Activated naive CD8-positive, alpha-beta T cell treated with anti-CD3 and anti-CD28 coated beads, Interleukin-2, amount 50 U/mL, for 24 hours (primary cell): ENCODE measurements at regions not wholly inside any gene's neighbourhood (a gene's known extent, or its start where the extent isn't known, plus 50 kb on each side); places are given as distances from the start of the nearest gene placed in this dataset.

ENCODE experiments used
- ATAC-seq: fragments of 150-1000 bp; cut with Tn5 transposase; one replicate; pipeline ENCODE4 v1.10.0; 2021
- DNase-seq: peaks from one replicate; pipeline ENCODE4 v3.0.0; 2021
- H3K27ac Mint-ChIP-seq: one replicate; pipeline ENCODE4 v1.8.0; 2021; ENCODE audit warnings: mild to moderate bottlenecking, mixed read lengths
- H3K27me3 Mint-ChIP-seq: one replicate; pipeline ENCODE4 v1.8.0; 2021; ENCODE audit warnings: mixed read lengths
- H3K36me3 Mint-ChIP-seq: one replicate; pipeline ENCODE4 v1.8.0; 2021; ENCODE audit warnings: low read depth, mixed read lengths
- H3K4me1 Mint-ChIP-seq: one replicate; pipeline ENCODE4 v1.8.0; 2021; ENCODE audit warnings: mixed read lengths
- H3K4me3 Mint-ChIP-seq: one replicate; pipeline ENCODE4 v1.8.0; 2021; ENCODE audit warnings: mild to moderate bottlenecking, moderate library complexity, mixed read lengths
- H3K9me3 Mint-ChIP-seq: one replicate; pipeline ENCODE4 v1.8.0; 2021; ENCODE audit warnings: mixed read lengths

DNA sequence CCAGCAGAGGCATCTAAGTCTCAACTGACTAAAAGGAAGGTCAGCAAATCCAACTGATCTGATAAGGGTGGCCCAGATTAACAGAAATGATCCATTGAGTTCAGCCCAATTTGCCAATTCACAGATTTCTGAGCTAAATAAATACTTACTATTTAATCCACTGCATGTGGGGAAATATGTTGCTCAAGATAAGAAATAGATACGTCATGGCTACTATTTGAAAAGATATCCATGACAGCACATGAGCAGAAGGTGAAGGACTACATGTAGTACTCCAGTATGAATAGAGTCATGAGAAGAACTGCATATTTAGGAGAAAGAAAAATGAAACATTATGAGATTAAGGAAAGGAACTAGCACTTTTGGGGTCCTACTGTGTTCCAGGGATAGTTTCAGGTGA is 332.4 kb downstream of the ARPP21 start:
- ATAC-seq (no peak), DNase-seq (no peak)
- H3K9me3 Mint-ChIP-seq: peaks cover 4% of the 10 kb centered on the region
- no peak overlapping the region for H3K27ac Mint-ChIP-seq
- no peak overlapping the region for H3K4me3 Mint-ChIP-seq
- H3K36me3 Mint-ChIP-seq: no peaks in the 10 kb centered on the region
- no peaks in the 10 kb centered on the region for H3K27me3 Mint-ChIP-seq
- peaks cover 3% of the 10 kb centered on the region for H3K4me1 Mint-ChIP-seq

- Mint-ChIP-seq H3K27ac (no peak overlapping the region), H3K9me3 (peaks cover 4% of the 10 kb centered on the region), H3K36me3 (no peaks in the 10 kb centered on the region), H3K4me1 (peaks cover 2% of the 10 kb centered on the region), H3K27me3 (no peaks in the 10 kb centered on the region), H3K4me3 (no peak overlapping the region)
- ATAC-seq (no peak), DNase-seq (no peak)
These were observed 335.5 kb downstream of the ARPP21 start for GRCh38 chr3:35974872-35975271.

DNA sequence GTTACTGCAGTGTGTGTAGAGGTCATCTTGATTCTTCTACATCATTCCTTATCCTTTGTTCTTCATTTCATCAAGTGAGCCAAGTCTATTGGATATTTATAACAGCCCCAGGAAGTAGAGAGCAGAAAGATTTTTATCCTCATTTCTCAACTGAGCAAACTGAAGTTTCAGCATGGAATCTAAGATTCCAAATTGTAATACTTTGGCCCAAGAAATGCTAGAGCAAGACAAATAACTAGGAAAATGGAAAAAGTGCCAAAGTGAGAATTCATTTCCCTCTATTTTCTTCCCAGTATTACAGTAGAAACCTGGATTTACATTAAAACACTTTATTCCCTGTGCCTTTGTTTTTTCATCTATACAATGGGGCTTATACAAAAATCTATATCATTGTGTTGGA is 346.8 kb downstream of the ARPP21 start:
- no peak overlapping the region for H3K4me3 Mint-ChIP-seq
- ATAC-seq: no peak
- no peak for DNase-seq
- H3K36me3 Mint-ChIP-seq: no peaks in the 10 kb centered on the region
- no peaks in the 10 kb centered on the region for H3K9me3 Mint-ChIP-seq
- H3K27me3 Mint-ChIP-seq: no peaks in the 10 kb centered on the region
- H3K4me1 Mint-ChIP-seq: no peaks in the 10 kb centered on the region
- H3K27ac Mint-ChIP-seq: no peak overlapping the region

GRCh38 chr3:35987386-35987785 is 348.1 kb downstream of the ARPP21 start:
- ATAC-seq (no peak), DNase-seq (no peak)
- H3K9me3 Mint-ChIP-seq: no peaks in the 10 kb centered on the region
- no peaks in the 10 kb centered on the region for H3K27me3 Mint-ChIP-seq
- no peak overlapping the region for H3K4me3 Mint-ChIP-seq
- H3K4me1 Mint-ChIP-seq: no peaks in the 10 kb centered on the region
- no peaks in the 10 kb centered on the region for H3K36me3 Mint-ChIP-seq
- H3K27ac Mint-ChIP-seq: no peak overlapping the region

- H3K27ac Mint-ChIP-seq: no peak overlapping the region
- ATAC-seq (no peak), DNase-seq (no peak)
- no peaks in the 10 kb centered on the region for H3K27me3 Mint-ChIP-seq
- H3K4me3 Mint-ChIP-seq: no peak overlapping the region
- peaks cover 5% of the 10 kb centered on the region for H3K9me3 Mint-ChIP-seq
- H3K4me1 Mint-ChIP-seq: no peaks in the 10 kb centered on the region
- no peaks in the 10 kb centered on the region for H3K36me3 Mint-ChIP-seq
These were observed 352.7 kb downstream of the ARPP21 start for GRCh38 chr3:35992041-35992440.

GRCh38 chr3:36011791-36012190 is 368.5 kb upstream of the STAC start:
- no peak overlapping the region for H3K27ac Mint-ChIP-seq
- DNase-seq (no peak), ATAC-seq (no peak)
- no peaks in the 10 kb centered on the region for H3K36me3 Mint-ChIP-seq
- H3K4me3 Mint-ChIP-seq: no peak overlapping the region
- H3K9me3 Mint-ChIP-seq: peaks cover 11% of the 10 kb centered on the region
- H3K27me3 Mint-ChIP-seq: no peaks in the 10 kb centered on the region
- H3K4me1 Mint-ChIP-seq: peaks cover 2% of the 10 kb centered on the region

- Mint-ChIP-seq H3K4me3 (no peak overlapping the region), H3K27me3 (no peaks in the 10 kb centered on the region), H3K4me1 (peaks cover 2% of the 10 kb centered on the region), H3K9me3 (peaks cover 8% of the 10 kb centered on the region), H3K36me3 (no peaks in the 10 kb centered on the region), H3K27ac (no peak overlapping the region)
- DNase-seq (no peak), ATAC-seq (no peak)
These were observed 366.9 kb upstream of the STAC start for GRCh38 chr3:36013425-36013824.

DNA sequence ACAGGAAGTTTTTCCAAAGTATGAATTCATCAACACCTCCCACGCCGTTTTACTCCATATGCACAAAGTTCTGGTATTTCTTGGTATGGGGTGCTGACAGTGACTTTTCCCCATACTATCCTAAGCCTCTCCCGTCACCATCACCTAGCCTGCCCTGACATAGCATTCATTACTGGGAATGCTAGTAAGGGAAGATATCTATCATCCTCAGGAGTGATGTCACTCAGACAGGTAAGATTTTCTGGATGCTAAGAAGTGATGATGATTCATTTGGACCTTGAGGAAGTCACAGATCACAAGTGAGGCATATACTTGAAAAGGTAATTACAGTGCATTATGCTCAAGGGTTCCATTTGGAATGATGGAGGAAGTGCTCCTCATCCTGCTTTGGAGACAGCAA is 355.1 kb upstream of the STAC start:
- DNase-seq: no peak
- no peak overlapping the region for H3K27ac Mint-ChIP-seq
- peaks cover under 1% of the 10 kb centered on the region for H3K27me3 Mint-ChIP-seq
- no peaks in the 10 kb centered on the region for H3K36me3 Mint-ChIP-seq
- no peak for ATAC-seq
- peaks cover 17% of the 10 kb centered on the region for H3K9me3 Mint-ChIP-seq
- H3K4me1 Mint-ChIP-seq: no peaks in the 10 kb centered on the region
- no peak overlapping the region for H3K4me3 Mint-ChIP-seq

DNA sequence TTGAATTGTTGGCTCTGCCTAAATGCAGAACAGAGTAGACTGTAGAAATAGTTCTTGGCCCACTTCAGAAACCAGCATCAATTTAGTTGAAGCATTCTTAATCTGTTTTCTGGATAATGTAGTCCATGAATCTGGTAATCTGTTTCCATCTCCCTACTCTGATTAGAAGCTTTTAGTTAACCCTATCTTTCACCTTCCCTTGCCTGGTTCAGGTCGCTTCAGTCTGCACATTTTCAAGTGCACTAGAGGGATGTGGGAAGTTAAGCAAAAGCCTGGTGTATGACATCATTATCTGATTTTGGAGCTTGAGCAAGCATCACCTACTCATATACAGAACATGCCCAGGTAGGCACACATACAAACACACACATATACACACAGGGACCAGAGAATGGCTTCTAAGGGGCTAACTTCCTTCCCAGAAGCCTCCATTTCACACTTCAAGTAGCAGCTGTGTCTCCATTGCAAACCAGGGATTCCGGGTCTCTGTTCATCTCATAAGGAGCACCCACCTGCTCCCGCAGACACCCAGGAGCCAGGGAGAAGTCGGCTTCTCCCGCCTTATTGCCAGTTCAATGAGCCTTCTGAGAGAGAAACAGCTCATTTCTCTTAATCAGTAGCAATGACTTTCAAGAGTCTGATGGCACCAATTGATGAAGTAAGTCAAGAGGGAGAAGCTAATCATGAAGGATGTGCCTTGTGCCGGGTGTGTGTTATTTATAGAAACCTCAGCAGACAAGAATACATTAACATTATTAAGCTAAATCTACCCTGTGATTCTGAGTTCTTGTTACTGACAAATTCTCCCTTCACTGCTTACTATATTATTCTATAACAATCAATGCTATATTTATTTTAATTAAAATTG is 347.9 kb upstream of the STAC start:
- Mint-ChIP-seq H3K27me3 (peaks cover 2% of the 10 kb centered on the region), H3K4me1 (no peaks in the 10 kb centered on the region), H3K27ac (no peak overlapping the region), H3K36me3 (no peaks in the 10 kb centered on the region), H3K9me3 (no peaks in the 10 kb centered on the region), H3K4me3 (no peak overlapping the region)
- no peak for ATAC-seq
- no peak for DNase-seq

DNA sequence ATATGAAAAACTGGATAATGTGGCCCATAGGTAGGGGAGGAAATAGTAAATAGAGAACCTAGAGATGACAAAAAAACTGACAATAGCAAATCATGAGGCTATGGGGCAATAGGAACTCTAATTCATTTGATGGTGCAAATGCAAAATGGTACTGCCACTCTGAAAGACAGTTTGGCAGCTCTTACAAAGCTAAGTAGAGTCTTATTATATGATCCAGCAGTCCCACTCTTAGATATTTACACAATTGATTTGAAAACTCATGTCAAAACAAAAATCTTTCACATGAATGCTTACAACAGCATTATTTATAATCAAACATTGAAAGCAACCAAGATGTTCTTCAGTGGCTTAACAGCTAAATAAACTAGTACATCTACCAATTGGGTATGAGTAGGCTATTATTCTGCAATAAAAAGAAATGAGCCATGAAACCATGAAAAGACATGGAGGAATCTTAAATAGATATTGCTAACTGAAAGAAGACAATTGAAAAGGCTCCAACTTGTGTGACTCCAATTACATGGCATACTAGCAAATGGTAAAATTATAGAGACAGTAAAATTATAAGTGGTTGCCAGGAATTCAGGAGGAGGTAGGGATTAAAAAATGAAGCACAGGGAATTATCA is 321.8 kb upstream of the STAC start:
- DNase-seq (no peak), ATAC-seq (no peak)
- Mint-ChIP-seq H3K4me1 (no peaks in the 10 kb centered on the region), H3K9me3 (no peaks in the 10 kb centered on the region), H3K27ac (no peak overlapping the region), H3K4me3 (no peak overlapping the region), H3K36me3 (no peaks in the 10 kb centered on the region), H3K27me3 (no peaks in the 10 kb centered on the region)

DNA sequence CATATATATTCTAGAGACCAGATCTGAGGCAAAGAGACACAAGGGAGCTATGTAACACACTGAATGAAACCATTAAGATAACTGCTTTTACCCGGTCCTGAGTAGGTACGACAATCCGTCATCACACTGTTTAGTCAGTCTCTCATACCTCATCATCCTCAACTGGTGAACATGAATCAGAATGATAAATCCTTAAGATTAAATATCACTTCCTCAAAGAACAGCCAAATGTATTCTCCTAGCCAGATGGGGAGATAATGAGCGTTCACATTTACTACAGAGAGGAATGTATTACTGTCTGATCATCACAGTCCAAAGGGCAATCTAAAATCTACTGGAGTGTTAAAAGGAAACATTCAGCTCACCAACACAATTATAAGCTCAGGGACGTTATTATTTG is 319.4 kb upstream of the STAC start:
- H3K9me3 Mint-ChIP-seq: no peaks in the 10 kb centered on the region
- no peak overlapping the region for H3K27ac Mint-ChIP-seq
- H3K27me3 Mint-ChIP-seq: no peaks in the 10 kb centered on the region
- H3K36me3 Mint-ChIP-seq: no peaks in the 10 kb centered on the region
- no peaks in the 10 kb centered on the region for H3K4me1 Mint-ChIP-seq
- DNase-seq (no peak), ATAC-seq (no peak)
- H3K4me3 Mint-ChIP-seq: no peak overlapping the region

- no peaks in the 10 kb centered on the region for H3K9me3 Mint-ChIP-seq
- no peak for ATAC-seq
These were observed 316.3 kb upstream of the STAC start for GRCh38 chr3:36063992-36064391.

DNA sequence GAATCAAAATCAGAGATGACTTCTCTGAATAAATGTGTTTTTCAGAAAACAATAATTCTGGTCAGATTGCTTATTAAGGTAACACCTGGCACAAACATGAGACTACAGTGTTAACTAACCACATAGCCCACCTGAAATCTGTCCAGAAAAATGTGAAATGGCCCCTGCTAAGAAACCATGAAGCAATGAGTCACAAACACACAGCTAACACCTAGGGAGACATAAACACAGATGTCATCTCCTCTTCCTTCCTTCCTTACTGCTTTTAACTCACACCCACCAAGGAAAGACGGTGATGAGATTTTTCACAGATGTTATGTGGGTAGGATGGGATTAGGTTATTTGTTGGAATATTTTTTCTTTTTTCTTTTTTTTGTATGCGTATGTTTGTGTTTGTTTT is 315.0 kb upstream of the STAC start:
- H3K4me1 Mint-ChIP-seq: no peaks in the 10 kb centered on the region
- H3K27ac Mint-ChIP-seq: no peak overlapping the region
- ATAC-seq: no peak

More at GRCh38 chr3:36063992-36064391, 316.3 kb upstream of the STAC start:
- no peak overlapping the region for H3K4me3 Mint-ChIP-seq
- DNase-seq: no peak
- no peaks in the 10 kb centered on the region for H3K36me3 Mint-ChIP-seq
- no peaks in the 10 kb centered on the region for H3K4me1 Mint-ChIP-seq
- no peak overlapping the region for H3K27ac Mint-ChIP-seq
- H3K27me3 Mint-ChIP-seq: no peaks in the 10 kb centered on the region

GRCh38 chr3:36075491-36075890 is 304.8 kb upstream of the STAC start:
- H3K4me1 Mint-ChIP-seq: no peaks in the 10 kb centered on the region
- H3K27me3 Mint-ChIP-seq: no peaks in the 10 kb centered on the region
- DNase-seq (no peak), ATAC-seq (no peak)
- no peaks in the 10 kb centered on the region for H3K36me3 Mint-ChIP-seq
- no peaks in the 10 kb centered on the region for H3K9me3 Mint-ChIP-seq
- H3K4me3 Mint-ChIP-seq: no peak overlapping the region
- no peak overlapping the region for H3K27ac Mint-ChIP-seq

More for the DNA sequence above, 315.0 kb upstream of the STAC start:
- Mint-ChIP-seq H3K36me3 (no peaks in the 10 kb centered on the region), H3K4me3 (no peak overlapping the region), H3K9me3 (no peaks in the 10 kb centered on the region), H3K27me3 (no peaks in the 10 kb centered on the region)
- DNase-seq: no peak

DNA sequence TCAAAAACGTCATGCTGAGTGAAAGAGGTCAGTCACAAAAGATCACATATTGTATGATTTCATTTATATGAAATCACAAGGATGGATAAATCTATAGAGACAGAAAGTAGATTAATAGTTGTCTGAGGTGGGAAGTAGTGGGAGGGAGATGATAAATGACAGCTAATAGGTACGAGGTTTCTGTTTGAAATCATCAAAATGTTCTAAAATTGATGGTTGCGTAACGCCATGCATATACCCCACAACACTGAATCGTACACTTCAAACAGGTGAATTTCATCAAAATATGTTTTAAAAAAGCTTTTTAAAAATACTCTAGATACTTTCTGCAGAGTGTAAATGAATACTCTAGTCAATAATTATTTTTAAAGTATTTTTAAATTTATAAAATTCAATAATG is 303.0 kb upstream of the STAC start:
- DNase-seq: no peak
- Mint-ChIP-seq H3K27me3 (no peaks in the 10 kb centered on the region), H3K9me3 (no peaks in the 10 kb centered on the region), H3K4me3 (no peak overlapping the region), H3K36me3 (no peaks in the 10 kb centered on the region), H3K4me1 (no peaks in the 10 kb centered on the region), H3K27ac (no peak overlapping the region)
- ATAC-seq: no peak
